HL-60 (cell line): ENCODE measurements at regions not wholly inside any gene's neighbourhood (a gene's known extent, or its start where the extent isn't known, plus 50 kb on each side); places are given as distances from the start of the nearest gene placed in this dataset.

Experiments
- CTCF ChIP-seq: IDR thresholded peaks from one replicate; pipeline ENCODE4 v1.5.1; 2011; ENCODE audit warnings: low read length, control low read depth, inconsistent platforms; ENCODE audit not compliant: insufficient read depth
- GABPA ChIP-seq: IDR thresholded peaks from 2 replicates; pipeline ENCODE4 v1.6.1; 2012; ENCODE audit warnings: low read depth
- POLR2AphosphoS5 ChIP-seq: IDR thresholded peaks from 2 replicates; pipeline ENCODE4 v1.6.1; 2012; ENCODE audit warnings: low read depth
- REST ChIP-seq: IDR thresholded peaks from 2 replicates; pipeline ENCODE4 v1.6.1; 2012; ENCODE audit warnings: low read depth; ENCODE audit not compliant: insufficient replicate concordance
- SPI1 ChIP-seq: IDR thresholded peaks from 2 replicates; pipeline ENCODE4 v1.6.1; 2012; ENCODE audit warnings: low read depth, mild to moderate bottlenecking, borderline replicate concordance

- TF ChIP-seq CTCF, result no peak
- no peak for TF ChIP-seq REST
- no peak for TF ChIP-seq POLR2AphosphoS5
- TF ChIP-seq GABPA, result no peak
- no peak for TF ChIP-seq SPI1
Measured at GRCh38 chr11:24238771-24239645, 257.8 kb upstream of the LUZP2 start.
